ENCODE measurements at regions not wholly inside any gene's neighbourhood (a gene's known extent, or its start where the extent isn't known, plus 50 kb on each side); places are given as distances from the start of the nearest gene placed in this dataset.
"Not testable (repeated sequence)": the region's sequence is repeated elsewhere in the genome, so short reads cannot be mapped to it uniquely, and the experiment has no call there.

DNA sequence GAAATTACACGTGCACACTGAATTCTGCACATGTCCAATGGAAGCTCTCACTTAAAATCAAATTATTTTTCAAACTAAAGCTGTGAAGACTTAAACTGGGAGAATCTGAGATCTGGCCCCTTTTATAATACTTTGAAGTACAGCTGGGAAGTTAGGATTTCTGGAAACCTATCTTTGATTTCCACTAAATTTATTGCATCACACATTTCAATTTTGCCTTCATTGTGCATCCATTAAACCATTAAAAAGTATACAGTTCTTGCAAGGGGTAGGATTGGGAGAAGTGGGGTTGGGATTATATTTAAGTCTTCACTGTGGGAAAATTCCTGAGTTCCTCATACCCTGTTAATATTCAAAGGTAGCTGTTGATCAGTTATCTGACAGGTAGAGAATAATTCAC, 1229.6 kb upstream of the ZEB2 start:
- no peak for DNase-seq (ENCODE audit: low read depth)
- Histone ChIP-seq H3K4me3 (ENCODE audit: low read depth, low read length) (no peak overlapping the region), H3K27me3 (ENCODE audit: control insufficient read depth, insufficient read depth, low read length) (no peaks in the 10 kb centered on the region), H3K36me3 (ENCODE audit: control insufficient read depth, insufficient read depth, low read length) (no peaks in the 10 kb centered on the region)
- TF ChIP-seq, protein P1, sequence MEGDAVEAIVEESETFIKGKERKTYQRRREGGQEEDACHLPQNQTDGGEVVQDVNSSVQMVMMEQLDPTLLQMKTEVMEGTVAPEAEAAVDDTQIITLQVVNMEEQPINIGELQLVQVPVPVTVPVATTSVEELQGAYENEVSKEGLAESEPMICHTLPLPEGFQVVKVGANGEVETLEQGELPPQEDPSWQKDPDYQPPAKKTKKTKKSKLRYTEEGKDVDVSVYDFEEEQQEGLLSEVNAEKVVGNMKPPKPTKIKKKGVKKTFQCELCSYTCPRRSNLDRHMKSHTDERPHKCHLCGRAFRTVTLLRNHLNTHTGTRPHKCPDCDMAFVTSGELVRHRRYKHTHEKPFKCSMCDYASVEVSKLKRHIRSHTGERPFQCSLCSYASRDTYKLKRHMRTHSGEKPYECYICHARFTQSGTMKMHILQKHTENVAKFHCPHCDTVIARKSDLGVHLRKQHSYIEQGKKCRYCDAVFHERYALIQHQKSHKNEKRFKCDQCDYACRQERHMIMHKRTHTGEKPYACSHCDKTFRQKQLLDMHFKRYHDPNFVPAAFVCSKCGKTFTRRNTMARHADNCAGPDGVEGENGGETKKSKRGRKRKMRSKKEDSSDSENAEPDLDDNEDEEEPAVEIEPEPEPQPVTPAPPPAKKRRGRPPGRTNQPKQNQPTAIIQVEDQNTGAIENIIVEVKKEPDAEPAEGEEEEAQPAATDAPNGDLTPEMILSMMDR (IDR thresholded peaks at IDR 0.05; ENCODE audit: insufficient read depth, low read length, severe bottlenecking), result no peak
- FAIRE-seq, result no peak

DNA sequence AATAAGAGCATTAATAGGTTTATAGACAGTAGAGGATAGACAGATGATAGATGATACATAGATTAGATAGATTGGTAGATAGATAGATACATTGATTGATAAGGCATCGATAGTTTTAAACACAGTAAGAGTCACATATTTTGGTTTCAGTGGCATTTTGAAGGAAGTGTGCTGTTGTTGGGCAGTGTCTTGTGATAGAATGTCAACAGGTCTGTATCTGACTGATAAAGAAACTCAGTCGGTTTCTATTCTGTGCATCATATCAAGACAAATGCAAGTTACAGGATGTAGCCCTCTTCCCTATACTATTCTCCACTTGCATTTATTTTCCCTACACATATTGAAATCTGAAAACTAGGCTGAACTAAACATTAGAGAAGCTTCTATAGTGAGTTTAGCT, 1229.0 kb upstream of the ZEB2 start:
- TF ChIP-seq, protein P1 (IDR thresholded peaks at IDR 0.05; ENCODE audit: insufficient read depth, low read length, severe bottlenecking), result no peak
- Histone ChIP-seq H3K27me3 (ENCODE audit: control insufficient read depth, insufficient read depth, low read length) (no peaks in the 10 kb centered on the region), H3K36me3 (ENCODE audit: control insufficient read depth, insufficient read depth, low read length) (no peaks in the 10 kb centered on the region), H3K4me3 (ENCODE audit: low read depth, low read length) (no peak overlapping the region)
- DNase-seq (ENCODE audit: low read depth), result no peak
- no peak for FAIRE-seq

DNA sequence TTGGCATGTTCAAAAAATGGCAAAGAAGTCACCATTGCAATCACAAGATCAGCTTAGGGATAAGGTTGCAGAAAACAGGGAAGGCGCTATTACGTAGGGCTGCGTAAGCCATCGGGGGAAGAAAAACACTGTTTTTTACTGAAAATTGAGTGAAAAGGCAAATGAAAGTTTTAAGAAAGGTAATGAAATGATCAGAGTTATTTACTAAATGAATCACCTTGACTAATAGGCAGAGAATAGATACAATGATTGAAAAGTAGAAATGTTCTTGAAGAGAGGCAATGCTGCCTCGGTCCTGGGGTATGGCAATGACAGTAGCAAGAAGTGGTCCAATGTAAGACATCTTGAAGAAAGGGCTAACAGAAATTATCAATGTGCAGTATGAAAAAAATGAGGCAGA, 1227.8 kb upstream of the ZEB2 start:
- FAIRE-seq (no peak), DNase-seq (ENCODE audit: low read depth) (no peak)
- no peak overlapping the region for H3K4me3 ChIP-seq (ENCODE audit: low read depth, low read length)
- TF ChIP-seq, protein P1 (IDR thresholded peaks at IDR 0.05; ENCODE audit: insufficient read depth, low read length, severe bottlenecking), result no peak
- H3K27me3 ChIP-seq (ENCODE audit: control insufficient read depth, insufficient read depth, low read length), result no peaks in the 10 kb centered on the region
- no peaks in the 10 kb centered on the region for H3K36me3 ChIP-seq (ENCODE audit: control insufficient read depth, insufficient read depth, low read length)

DNA sequence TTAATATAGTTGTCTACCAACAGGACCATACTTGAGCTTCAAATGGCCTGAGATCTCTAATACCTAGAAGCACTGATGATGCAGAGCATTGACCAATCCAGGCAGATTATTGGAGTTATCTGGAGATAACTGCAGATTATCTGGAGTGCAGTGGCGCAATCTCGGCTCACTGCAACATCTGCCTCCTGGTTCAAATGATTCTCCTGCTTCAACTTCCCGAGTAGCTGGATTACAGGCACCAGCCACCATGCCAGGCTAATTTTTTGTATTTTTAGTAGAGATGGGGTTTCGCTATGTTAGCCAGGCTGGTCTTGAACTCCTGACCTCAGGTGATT, 1225.4 kb upstream of the ZEB2 start:
- not testable (repeated sequence) for DNase-seq (ENCODE audit: low read depth); FAIRE-seq; H3K27me3 ChIP-seq (ENCODE audit: control insufficient read depth, insufficient read depth, low read length); H3K4me3 ChIP-seq (ENCODE audit: low read depth, low read length); H3K36me3 ChIP-seq (ENCODE audit: control insufficient read depth, insufficient read depth, low read length)

DNA sequence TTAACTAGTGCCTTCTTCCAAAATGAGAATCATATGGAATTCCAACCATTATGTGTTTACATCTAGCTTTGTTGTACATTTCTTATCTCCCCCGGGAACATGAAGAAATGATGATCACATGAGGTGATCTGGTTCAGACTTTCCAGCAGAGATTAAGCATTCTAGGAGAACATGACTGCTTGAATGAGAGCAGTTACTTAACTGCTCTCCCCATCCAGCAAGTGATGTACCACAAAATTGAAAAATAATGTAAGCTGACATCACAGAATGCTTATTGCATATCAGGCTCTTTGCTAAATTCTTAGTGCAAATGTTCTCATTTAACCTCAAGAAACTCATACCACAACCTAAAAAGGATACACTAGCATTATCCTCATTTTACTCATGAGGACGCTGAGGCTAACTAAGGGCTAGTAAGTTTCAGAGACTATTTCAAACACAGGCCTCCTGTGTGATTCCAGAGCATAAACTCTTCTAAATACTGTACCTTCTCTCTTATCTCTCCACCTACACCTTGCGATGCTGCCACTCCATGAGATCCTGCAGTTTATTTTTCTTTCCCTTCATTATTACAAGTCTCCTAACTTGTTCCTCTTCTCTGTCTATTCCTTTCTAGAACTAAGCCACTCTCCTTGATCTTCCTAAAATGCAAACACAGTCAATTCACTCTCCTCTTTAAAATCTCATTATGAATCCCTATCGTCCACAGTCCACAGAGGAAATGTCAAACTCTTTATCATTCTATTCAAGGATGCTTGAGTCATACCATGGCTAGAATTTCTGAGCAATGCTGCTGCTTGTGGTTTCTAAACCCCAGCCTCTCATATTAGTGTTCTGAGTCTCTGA, 1224.8 kb upstream of the ZEB2 start:
- no peaks in the 10 kb centered on the region for H3K36me3 ChIP-seq (ENCODE audit: control insufficient read depth, insufficient read depth, low read length)
- TF ChIP-seq, protein P1 (IDR thresholded peaks at IDR 0.05; ENCODE audit: insufficient read depth, low read length, severe bottlenecking), result no peak
- no peaks in the 10 kb centered on the region for H3K27me3 ChIP-seq (ENCODE audit: control insufficient read depth, insufficient read depth, low read length)
- DNase-seq (ENCODE audit: low read depth), result peak; percentile 98
- H3K4me3 ChIP-seq (ENCODE audit: low read depth, low read length), result no peak overlapping the region
- FAIRE-seq, result no peak

DNA sequence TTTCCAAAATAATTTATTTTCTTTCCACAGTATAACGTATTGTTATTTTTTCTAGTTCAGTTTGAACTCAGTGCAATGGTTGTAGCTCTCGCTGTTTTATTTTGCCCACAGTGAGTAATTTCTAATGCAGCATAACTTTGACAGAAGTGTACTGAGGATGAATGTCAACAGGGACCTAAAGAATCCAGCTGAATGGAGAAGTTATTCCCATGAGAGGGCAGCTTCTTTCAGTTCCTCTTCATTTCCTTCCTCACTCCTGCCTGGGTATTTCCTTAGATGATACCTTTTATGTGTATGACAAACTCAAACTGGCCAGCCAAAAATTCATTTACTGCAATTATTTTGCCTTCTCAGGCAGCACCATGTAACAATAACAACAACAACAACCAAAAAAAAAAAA, 1223.1 kb upstream of the ZEB2 start:
- FAIRE-seq, result no peak
- DNase-seq (ENCODE audit: low read depth), result no peak
- TF ChIP-seq, protein P1 (IDR thresholded peaks at IDR 0.05; ENCODE audit: insufficient read depth, low read length, severe bottlenecking), result no peak
- H3K4me3 ChIP-seq (ENCODE audit: low read depth, low read length), result no peak overlapping the region
- H3K27me3 ChIP-seq (ENCODE audit: control insufficient read depth, insufficient read depth, low read length), result no peaks in the 10 kb centered on the region
- H3K36me3 ChIP-seq (ENCODE audit: control insufficient read depth, insufficient read depth, low read length), result no peaks in the 10 kb centered on the region

Data from bronchial epithelial cell (primary cell).